K562 (cell line): ENCODE measurements at regions not wholly inside any gene's neighbourhood (a gene's known extent, or its start where the extent isn't known, plus 50 kb on each side); places are given as distances from the start of the nearest gene placed in this dataset.

ENCODE experiments used
- ATAC-seq: fragments of 200-7000 bp; cut with Tn5 transposase; 3 replicates; pipeline ENCODE4 v1.9.1; 2020; ENCODE audit warnings: moderate library complexity
- BruUV-seq: library from RNA; stranded (reverse); fragments of 400-500 nt; replicated peaks from 2 replicates; lab custom pipeline; 2021; lab: Mats Ljungman, UMichigan
- CTCF ChIA-PET: fragments of 300-600 bp; formaldehyde crosslinking; extraction: SDS; loops from one replicate; lab custom pipeline; 2021; ENCODE audit warnings: low intra/inter-chr PET ratio; lab: Yijun Ruan, JAX
- POLR2A ChIA-PET: fragments of 300-600, 350-650 bp; sonication (Branson Sonifier 250); formaldehyde crosslinking; extraction: SDS; loops from one replicate; lab custom pipeline; 2021; ENCODE audit warnings: antibody characterized with exemption, inconsistent platforms; lab: Yijun Ruan, JAX
- DNase-seq, 4 experiments: peaks; one replicate each; pipeline versions ENCODE4 v3.0.0 to v3.0.0-alpha.2; 2011 to 2018; ENCODE audit warnings: low spot score in 3 of 4, mixed read lengths in 3 of 4; ENCODE audit errors: extremely low read depth in 1 of 4
- FAIRE-seq: peaks from 2 replicates; lab custom pipeline; 2011; peaks lifted over from hg19 to GRCh38; lab: Jason Lieb, UNC
- H2AFZ ChIP-seq: 2 replicates; pipeline ENCODE4 v1.6.0; 2011; ENCODE audit warnings: low read depth, low read length, control low read depth, inconsistent platforms
- H3K27ac ChIP-seq: fragments of 200-600 bp; 3 replicates; pipeline ENCODE4 v1.8.0; 2011; ENCODE audit warnings: low read depth, mild to moderate bottlenecking, control low read depth, inconsistent platforms, low read length, moderate library complexity, mixed read lengths; ENCODE audit errors: extremely low read depth
- H3K27me3 ChIP-seq, 2 experiments: fragments of 300-600 bp in 1 of 2; 2 replicates in 1 of 2; 3 replicates in 1 of 2; pipeline versions ENCODE4 v1.6.0 to v1.8.0; 2011; ENCODE audit warnings: inconsistent platforms in 2 of 2, low read length in 2 of 2, mild to moderate bottlenecking in 1 of 2, mixed read lengths in 1 of 2, moderate library complexity in 1 of 2; ENCODE audit not compliant: control insufficient read depth in 2 of 2, insufficient read depth in 2 of 2
- H3K36me3 ChIP-seq: fragments of 300-600 bp; 3 replicates; pipeline ENCODE4 v1.8.0; 2011; ENCODE audit warnings: mild to moderate bottlenecking, low read length, inconsistent platforms; ENCODE audit not compliant: control insufficient read depth, insufficient read depth
- H3K4me1 ChIP-seq, 2 experiments: fragments of 200-600 bp in 1 of 2; replicated peaks in 1 of 2; 2 replicates in 1 of 2; 3 replicates in 1 of 2; pipeline versions ENCODE4 v1.5.1 to v1.8.0; 2011; ENCODE audit warnings: inconsistent platforms in 2 of 2, low read length in 2 of 2, mild to moderate bottlenecking in 1 of 2, mixed read lengths in 1 of 2, moderate library complexity in 1 of 2; ENCODE audit not compliant: control insufficient read depth in 2 of 2, insufficient read depth in 2 of 2
- H3K4me2 ChIP-seq: 2 replicates; pipeline ENCODE4 v1.6.1; 2011; ENCODE audit warnings: low read length, control low read depth, inconsistent platforms, mixed read lengths; ENCODE audit not compliant: insufficient read depth
- H3K4me3 ChIP-seq: fragments of 200-600 bp; sonication (generic), shearing (Covaris generic); 2 replicates; pipeline ENCODE4 v1.5.1; 2016; ENCODE audit warnings: control low read depth, inconsistent platforms
- H3K79me2 ChIP-seq: fragments of 200-600 bp; 3 replicates; pipeline ENCODE4 v1.8.0; 2011; ENCODE audit warnings: low read length, inconsistent platforms; ENCODE audit not compliant: control insufficient read depth, insufficient read depth
- H3K9ac ChIP-seq, 2 experiments: 2 replicates each; pipeline versions ENCODE4 v1.6.0 to v1.6.1; 2011; ENCODE audit warnings: low read depth in 2 of 2, low read length in 2 of 2, control low read depth in 1 of 2, inconsistent platforms in 1 of 2, mild to moderate bottlenecking in 1 of 2, mixed read lengths in 1 of 2; ENCODE audit not compliant: insufficient read depth in 1 of 2
- H3K9me1 ChIP-seq: one replicate; pipeline ENCODE4 v1.6.0; 2011; ENCODE audit warnings: inconsistent platforms, mild to moderate bottlenecking, low read length, moderate library complexity; ENCODE audit not compliant: control insufficient read depth, insufficient read depth
- H3K9me3 ChIP-seq: replicated peaks from 2 replicates; pipeline ENCODE4 v1.5.1; 2011; ENCODE audit warnings: low read depth, low read length, inconsistent platforms; ENCODE audit not compliant: control insufficient read depth, insufficient read depth
- H4K20me1 ChIP-seq: replicated peaks from 2 replicates; pipeline ENCODE4 v1.6.1; 2011; ENCODE audit warnings: low read length, inconsistent platforms, mixed read lengths; ENCODE audit not compliant: control insufficient read depth, insufficient read depth
- FOSL1 ChIP-seq: fragments of 200-800 bp; sonication (Bioruptor generic); conservative IDR thresholded peaks from 2 replicates; pipeline ENCODE4 v1.6.1; 2016; ENCODE audit warnings: missing genetic modification characterization, missing compliant biosample characterization
- LARP7 ChIP-seq: fragments of 450-650 bp; IDR thresholded peaks from 2 replicates; pipeline ENCODE4 v1.6.1; 2016
- WGBS: fragments of 100-300 bp; shearing (Covaris generic); methylation state at CpG from one replicate; pipeline ENCODE4 v1.1.6; 2016; ENCODE audit warnings: low coverage, mixed read lengths; ENCODE audit not compliant: insufficient coverage; ENCODE audit errors: missing lambda C conversion rate; 5-methylcytosine and 5-hydroxymethylcytosine counted together
- in situ Hi-C: fragments of 300-500 bp; cut with MboI; formaldehyde crosslinking; loops from 4 replicates; pipeline ENCODE4 v1.15.0; 2018; ENCODE audit warnings: inconsistent platforms, mixed read lengths
- intact Hi-C: fragments of 100-400 bp; cut with micrococcal nuclease; formaldehyde crosslinking; loops from 2 replicates; pipeline ENCODE4 v1.14.2; 2022
- TF ChIP-seq, protein P1 (sequence below): fragments of 450-650 bp; IDR thresholded peaks from 2 replicates; pipeline ENCODE4 v1.6.1; 2018; ENCODE audit not compliant: partially characterized antibody
- TF ChIP-seq, protein P2 (sequence below): fragments of 250-450 bp; sonication (Bioruptor Pico); IDR thresholded peaks from 2 replicates; pipeline ENCODE4 v1.5.0; 2021

DNA sequence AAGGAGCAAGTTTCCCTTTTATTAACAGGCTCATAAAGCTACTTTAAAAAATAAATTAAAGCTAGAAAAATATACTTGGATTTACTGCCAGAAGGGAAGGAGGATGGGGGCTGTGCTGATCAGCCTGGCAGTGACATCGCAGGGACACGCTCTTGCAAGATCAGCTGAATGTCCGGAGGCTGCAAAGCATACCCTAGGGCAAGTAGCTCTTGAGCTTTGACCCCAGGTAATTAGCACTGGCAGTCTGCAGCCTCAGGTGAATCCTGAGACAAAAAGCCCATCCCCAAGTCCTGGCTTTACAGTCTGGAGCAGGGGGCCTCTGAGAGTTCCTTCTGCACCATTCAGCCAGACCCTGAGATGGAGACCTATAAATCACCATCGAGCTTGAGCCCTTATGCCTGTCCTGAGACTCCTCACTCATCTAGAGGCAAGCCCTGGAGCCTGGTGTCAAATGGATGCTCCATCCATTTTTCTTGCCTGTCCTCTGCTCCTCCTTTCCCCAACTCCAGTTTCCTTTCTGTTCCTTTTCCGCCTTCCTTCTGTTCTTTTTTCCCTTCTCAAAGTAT is 131.7 kb downstream of the TMEM114 start:
- intact Hi-C loops: no loop called here
- CTCF ChIA-PET: no interaction called here
- FAIRE-seq (no peak), ATAC-seq (no peak), DNase-seq (no peak)
- Histone ChIP-seq H4K20me1 (0 out of 2 replicates have a peak, but pooled peaks cover 6% of the 10 kb centered on the region), H3K9ac (no peak overlapping the region), H3K4me1 (no peaks in the 10 kb centered on the region), H3K36me3 (no peaks in the 10 kb centered on the region), H3K27me3 (peaks cover 0 to 3% of the 10 kb centered on the region in 2 experiments; a peak in 2 of 5 replicates), H3K9me1 (no peaks in the 10 kb centered on the region), H3K79me2 (no peaks in the 10 kb centered on the region), H3K27ac (no peak overlapping the region), H3K9me3 (no peaks in the 10 kb centered on the region), H3K4me3 (no peak overlapping the region), H3K4me2 (no peak overlapping the region), H2AFZ (no peak overlapping the region)
- POLR2A ChIA-PET: interaction anchor here (1.0 kb wide), 1 partner anchor 11 kb away, joined by 3 read pairs; no protein-coding TSS in a partner anchor
- BruUV-seq: no TSS peak
- in situ Hi-C loops: no loop called here
- TF ChIP-seq LARP7 (no peak), FOSL1 (tag) (no peak)
- TF ChIP-seq, protein P1, sequence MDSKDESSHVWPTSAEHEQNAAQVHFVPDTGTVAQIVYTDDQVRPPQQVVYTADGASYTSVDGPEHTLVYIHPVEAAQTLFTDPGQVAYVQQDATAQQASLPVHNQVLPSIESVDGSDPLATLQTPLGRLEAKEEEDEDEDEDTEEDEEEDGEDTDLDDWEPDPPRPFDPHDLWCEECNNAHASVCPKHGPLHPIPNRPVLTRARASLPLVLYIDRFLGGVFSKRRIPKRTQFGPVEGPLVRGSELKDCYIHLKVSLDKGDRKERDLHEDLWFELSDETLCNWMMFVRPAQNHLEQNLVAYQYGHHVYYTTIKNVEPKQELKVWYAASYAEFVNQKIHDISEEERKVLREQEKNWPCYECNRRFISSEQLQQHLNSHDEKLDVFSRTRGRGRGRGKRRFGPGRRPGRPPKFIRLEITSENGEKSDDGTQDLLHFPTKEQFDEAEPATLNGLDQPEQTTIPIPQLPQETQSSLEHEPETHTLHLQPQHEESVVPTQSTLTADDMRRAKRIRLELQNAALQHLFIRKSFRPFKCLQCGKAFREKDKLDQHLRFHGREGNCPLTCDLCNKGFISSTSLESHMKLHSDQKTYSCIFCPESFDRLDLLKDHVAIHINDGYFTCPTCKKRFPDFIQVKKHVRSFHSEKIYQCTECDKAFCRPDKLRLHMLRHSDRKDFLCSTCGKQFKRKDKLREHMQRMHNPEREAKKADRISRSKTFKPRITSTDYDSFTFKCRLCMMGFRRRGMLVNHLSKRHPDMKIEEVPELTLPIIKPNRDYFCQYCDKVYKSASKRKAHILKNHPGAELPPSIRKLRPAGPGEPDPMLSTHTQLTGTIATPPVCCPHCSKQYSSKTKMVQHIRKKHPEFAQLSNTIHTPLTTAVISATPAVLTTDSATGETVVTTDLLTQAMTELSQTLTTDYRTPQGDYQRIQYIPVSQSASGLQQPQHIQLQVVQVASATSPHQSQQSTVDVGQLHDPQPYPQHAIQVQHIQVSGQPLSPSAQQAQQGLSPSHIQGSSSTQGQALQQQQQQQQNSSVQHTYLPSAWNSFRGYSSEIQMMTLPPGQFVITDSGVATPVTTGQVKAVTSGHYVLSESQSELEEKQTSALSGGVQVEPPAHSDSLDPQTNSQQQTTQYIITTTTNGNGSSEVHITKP: no peak
- TF ChIP-seq, protein P2, sequence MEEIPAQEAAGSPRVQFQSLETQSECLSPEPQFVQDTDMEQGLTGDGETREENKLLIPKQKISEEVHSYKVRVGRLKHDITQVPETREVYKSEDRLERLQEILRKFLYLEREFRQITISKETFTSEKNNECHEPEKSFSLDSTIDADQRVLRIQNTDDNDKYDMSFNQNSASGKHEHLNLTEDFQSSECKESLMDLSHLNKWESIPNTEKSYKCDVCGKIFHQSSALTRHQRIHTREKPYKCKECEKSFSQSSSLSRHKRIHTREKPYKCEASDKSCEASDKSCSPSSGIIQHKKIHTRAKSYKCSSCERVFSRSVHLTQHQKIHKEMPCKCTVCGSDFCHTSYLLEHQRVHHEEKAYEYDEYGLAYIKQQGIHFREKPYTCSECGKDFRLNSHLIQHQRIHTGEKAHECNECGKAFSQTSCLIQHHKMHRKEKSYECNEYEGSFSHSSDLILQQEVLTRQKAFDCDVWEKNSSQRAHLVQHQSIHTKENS (CRISPR knock-in tag): no peak
- WGBS: 3% methylated on average over 5 of the region's 5 CpGs
